Colonic mucosa (tissue), 4 donors: ENCODE measurements at regions not wholly inside any gene's neighbourhood (a gene's known extent, or its start where the extent isn't known, plus 50 kb on each side); places are given as distances from the start of the nearest gene placed in this dataset.

Experiments
- DNase-seq: peaks from one replicate; pipeline ENCODE4 v3.0.0-alpha.2; 2020
- H3K27ac ChIP-seq: fragments of 200-600 bp; one replicate; pipeline ENCODE4 v1.8.0; 2021
- H3K27me3 ChIP-seq: fragments of 200-600 bp; one replicate; pipeline ENCODE4 v1.8.0; 2021
- H3K36me3 ChIP-seq: fragments of 200-600 bp; one replicate; pipeline ENCODE4 v1.8.0; 2021
- H3K4me1 ChIP-seq: fragments of 200-600 bp; one replicate; pipeline ENCODE4 v1.8.0; 2021; ENCODE audit warnings: mild to moderate bottlenecking
- H3K4me3 ChIP-seq: fragments of 200-600 bp; one replicate; pipeline ENCODE4 v1.8.0; 2021
- H3K9ac ChIP-seq, 2 donors: one replicate each; pipeline ENCODE4 v1.7.0; 2013; ENCODE audit warnings: control low read depth in 2 of 2, low read depth in 2 of 2, low read length in 2 of 2
- H3K9me3 ChIP-seq: fragments of 200-600 bp; one replicate; pipeline ENCODE4 v1.8.0; 2021
- intact Hi-C: fragments of 100-400 bp; cut with DNase I; formaldehyde crosslinking; loops from one replicate; pipeline ENCODE4 v1.14.1; 2022
- TF ChIP-seq, protein P1 (sequence below): fragments of 200-600 bp; IDR thresholded peaks from one replicate; pipeline ENCODE4 v1.8.0; 2022; ENCODE audit warnings: antibody characterized with exemption, mild to moderate bottlenecking
- donor health status: healthy.
- donor health status: DM: no; HTN: no; CAD: no.
- donor health status: DM: no; HTN: no; CAD: no.

DNA sequence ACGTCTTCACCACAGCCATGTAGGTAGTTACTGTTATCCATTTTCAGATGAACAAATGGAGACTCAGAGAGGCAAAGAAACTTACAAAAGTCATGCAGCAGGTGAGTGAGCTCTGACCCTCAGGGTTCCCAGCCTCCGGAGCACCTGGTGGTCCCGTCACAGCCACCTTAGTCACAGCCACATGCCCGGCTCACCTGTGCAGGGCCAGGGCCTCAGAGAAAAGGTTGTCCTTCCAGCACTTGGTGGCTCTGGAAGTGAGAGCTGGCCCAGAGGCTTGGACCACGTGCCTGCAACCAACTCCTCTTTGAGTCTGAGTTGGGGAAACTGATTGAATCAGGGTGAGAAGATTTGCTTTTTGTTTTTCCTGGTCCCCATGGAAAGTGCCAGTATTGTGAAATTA, 189.3 kb downstream of the GLI2 start:
- Histone ChIP-seq H3K4me3 (no peak overlapping the region), H3K9ac (no peak overlapping the region), H3K4me1 (no peaks in the 10 kb centered on the region), H3K27me3 (no peaks in the 10 kb centered on the region), H3K27ac (no peak overlapping the region), H3K36me3 (no peaks in the 10 kb centered on the region), H3K9me3 (no peaks in the 10 kb centered on the region)
- TF ChIP-seq, protein P1, sequence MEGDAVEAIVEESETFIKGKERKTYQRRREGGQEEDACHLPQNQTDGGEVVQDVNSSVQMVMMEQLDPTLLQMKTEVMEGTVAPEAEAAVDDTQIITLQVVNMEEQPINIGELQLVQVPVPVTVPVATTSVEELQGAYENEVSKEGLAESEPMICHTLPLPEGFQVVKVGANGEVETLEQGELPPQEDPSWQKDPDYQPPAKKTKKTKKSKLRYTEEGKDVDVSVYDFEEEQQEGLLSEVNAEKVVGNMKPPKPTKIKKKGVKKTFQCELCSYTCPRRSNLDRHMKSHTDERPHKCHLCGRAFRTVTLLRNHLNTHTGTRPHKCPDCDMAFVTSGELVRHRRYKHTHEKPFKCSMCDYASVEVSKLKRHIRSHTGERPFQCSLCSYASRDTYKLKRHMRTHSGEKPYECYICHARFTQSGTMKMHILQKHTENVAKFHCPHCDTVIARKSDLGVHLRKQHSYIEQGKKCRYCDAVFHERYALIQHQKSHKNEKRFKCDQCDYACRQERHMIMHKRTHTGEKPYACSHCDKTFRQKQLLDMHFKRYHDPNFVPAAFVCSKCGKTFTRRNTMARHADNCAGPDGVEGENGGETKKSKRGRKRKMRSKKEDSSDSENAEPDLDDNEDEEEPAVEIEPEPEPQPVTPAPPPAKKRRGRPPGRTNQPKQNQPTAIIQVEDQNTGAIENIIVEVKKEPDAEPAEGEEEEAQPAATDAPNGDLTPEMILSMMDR = no peak
- intact Hi-C loops = no loop called here
- DNase-seq = no peak

DNA sequence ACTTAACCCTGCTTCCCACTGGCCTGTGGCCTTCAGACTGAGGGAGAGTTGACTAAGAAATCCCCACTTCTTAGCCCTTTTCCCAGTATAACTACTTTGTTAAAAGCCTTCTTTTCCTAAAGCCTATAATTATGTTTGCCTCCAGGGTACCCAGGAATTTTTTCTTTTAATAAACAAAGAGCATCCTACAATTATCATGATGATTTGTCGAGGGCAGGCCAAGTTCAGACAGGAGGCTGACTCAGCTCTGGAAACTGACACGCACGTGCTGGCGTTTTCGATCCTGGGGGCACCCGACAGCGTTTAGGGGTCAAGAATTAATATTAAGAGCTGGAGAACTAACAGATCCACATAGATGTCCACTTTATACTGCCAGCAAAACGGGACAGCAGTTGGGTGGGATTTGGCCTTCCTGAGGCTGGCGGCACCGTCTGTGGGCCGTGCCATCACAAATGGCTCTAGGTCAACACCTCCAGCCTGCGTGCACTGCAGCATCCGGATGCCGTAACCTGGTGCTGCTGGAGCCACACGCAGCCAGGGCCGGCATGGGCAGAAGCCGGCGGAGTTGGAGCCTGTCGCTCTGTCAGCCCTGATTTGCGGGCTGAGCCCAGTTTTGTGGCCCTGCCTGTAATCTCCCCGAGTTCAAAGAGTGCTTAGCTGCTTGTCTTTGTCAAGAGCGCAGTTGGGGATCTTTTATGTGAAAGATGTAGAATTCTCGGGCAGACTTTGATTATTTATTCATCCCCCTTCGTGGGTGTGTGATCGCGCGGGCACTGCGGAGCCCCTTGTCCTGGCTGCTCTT, 191.0 kb downstream of the GLI2 start:
- H3K9me3 ChIP-seq = no peaks in the 10 kb centered on the region
- no peaks in the 10 kb centered on the region for H3K27me3 ChIP-seq
- TF ChIP-seq, protein P1 = no peak
- no peaks in the 10 kb centered on the region for H3K4me1 ChIP-seq
- no peak overlapping the region for H3K9ac ChIP-seq
- H3K36me3 ChIP-seq = no peaks in the 10 kb centered on the region
- no peak overlapping the region for H3K4me3 ChIP-seq
- DNase-seq = no peak
- H3K27ac ChIP-seq = no peak overlapping the region
- intact Hi-C loops = no loop called here

DNA sequence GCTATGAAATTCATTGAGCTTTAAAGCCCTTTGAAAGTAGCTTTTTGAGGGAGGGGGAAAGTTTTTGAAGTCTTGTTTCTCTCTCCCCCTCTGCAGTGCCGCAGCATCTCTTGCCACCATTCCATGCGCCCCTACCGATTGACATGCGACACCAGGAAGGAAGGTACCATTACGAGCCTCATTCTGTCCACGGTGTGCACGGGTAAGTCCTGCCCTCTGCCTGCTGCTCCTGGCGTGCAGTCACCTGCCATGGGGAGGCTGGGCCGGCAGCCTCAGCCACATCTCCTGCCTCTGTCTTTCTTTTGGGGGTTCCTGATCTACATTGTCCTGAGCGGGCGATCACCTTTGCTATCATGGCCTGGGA, 191.6 kb downstream of the GLI2 start:
- no peak overlapping the region for H3K4me3 ChIP-seq
- H3K27me3 ChIP-seq = no peaks in the 10 kb centered on the region
- no peak overlapping the region for H3K27ac ChIP-seq
- H3K9ac ChIP-seq = no peak overlapping the region
- no peaks in the 10 kb centered on the region for H3K4me1 ChIP-seq
- DNase-seq = no peak
- H3K36me3 ChIP-seq = no peaks in the 10 kb centered on the region
- TF ChIP-seq, protein P1 = no peak
- H3K9me3 ChIP-seq = no peaks in the 10 kb centered on the region
- intact Hi-C loops = no loop called here

DNA sequence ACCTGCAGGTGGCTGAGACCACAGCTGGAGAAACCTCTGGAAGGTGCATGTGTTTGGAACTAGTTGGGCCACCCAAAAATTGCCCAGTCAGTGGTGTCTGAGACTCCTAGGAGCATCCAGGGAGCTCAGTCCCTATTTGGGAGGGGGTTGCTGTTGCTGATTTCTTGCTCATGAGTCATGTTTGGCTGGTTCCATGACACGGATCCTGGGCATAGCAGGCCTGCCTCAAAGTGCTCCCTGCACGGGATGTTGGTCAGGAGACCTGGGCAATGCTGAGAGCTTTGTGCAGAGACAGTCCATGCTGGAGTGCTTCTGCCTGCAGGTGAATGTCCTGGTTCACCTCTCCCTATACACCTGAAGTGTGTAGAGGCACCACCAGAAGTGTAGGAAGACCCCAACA, 194.2 kb downstream of the GLI2 start:
- Histone ChIP-seq H3K9me3 (no peaks in the 10 kb centered on the region), H3K27me3 (no peaks in the 10 kb centered on the region), H3K4me3 (no peak overlapping the region), H3K4me1 (peaks cover 6% of the 10 kb centered on the region), H3K36me3 (no peaks in the 10 kb centered on the region), H3K9ac (no peak overlapping the region), H3K27ac (no peak overlapping the region)
- intact Hi-C loops = no loop called here
- TF ChIP-seq, protein P1 = no peak
- no peak for DNase-seq

DNA sequence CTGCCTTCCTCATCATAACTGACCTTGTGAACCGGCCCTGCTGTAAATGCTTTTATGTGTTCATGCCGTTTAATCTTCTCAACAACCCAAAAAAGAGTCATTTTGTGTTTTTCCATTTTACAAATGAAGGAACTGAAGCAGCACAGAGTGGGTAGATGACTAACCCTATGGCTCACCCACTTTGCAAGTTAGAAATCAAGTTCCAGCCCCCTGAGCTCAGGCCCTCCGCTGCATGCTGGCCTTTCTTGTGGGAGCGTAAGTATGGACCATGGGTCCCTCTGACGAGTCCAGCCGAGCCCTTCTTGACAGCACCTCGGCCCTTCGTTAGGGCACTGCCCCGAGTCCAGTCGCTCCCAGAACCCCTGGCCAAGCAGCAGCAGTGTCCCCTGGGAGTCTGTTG, 194.6 kb downstream of the GLI2 start:
- H3K9ac ChIP-seq = no peak overlapping the region
- TF ChIP-seq, protein P1 = no peak
- no peak overlapping the region for H3K27ac ChIP-seq
- H3K27me3 ChIP-seq = no peaks in the 10 kb centered on the region
- no peak for DNase-seq
- intact Hi-C loops = no loop called here
- peaks cover 10% of the 10 kb centered on the region for H3K4me1 ChIP-seq
- H3K36me3 ChIP-seq = no peaks in the 10 kb centered on the region
- H3K4me3 ChIP-seq = no peak overlapping the region
- H3K9me3 ChIP-seq = no peaks in the 10 kb centered on the region
